WTC11 (cell line): ENCODE measurements at regions not wholly inside any gene's neighbourhood (a gene's known extent, or its start where the extent isn't known, plus 50 kb on each side); places are given as distances from the start of the nearest gene placed in this dataset.

Experiments
- ATAC-seq: fragments of 200-7000 bp; cut with Tn5 transposase; 2 replicates; pipeline ENCODE4 v1.10.0; 2021; ENCODE audit warnings: mild to moderate bottlenecking, moderate library complexity
- CTCF ChIA-PET: fragments of 300-600 bp; sonication (Branson Sonifier 250); formaldehyde crosslinking; loops from one replicate; lab custom pipeline; 2021; ENCODE audit warnings: antibody characterized with exemption; lab: Charles Lee
- POLR2A ChIA-PET: fragments of 350-600 bp; sonication (Branson Sonifier 250); formaldehyde crosslinking; loops from one replicate; lab custom pipeline; 2021; ENCODE audit warnings: antibody characterized with exemption; lab: Charles Lee
- DNase-seq: peaks from one replicate; pipeline ENCODE4 v3.0.0; 2021; ENCODE audit warnings: low spot score
- H3K27ac Mint-ChIP-seq: 2 replicates; pipeline ENCODE4 v1.8.0; 2021; ENCODE audit warnings: mixed read lengths
- H3K27me3 Mint-ChIP-seq: 2 replicates; pipeline ENCODE4 v1.8.0; 2021; ENCODE audit warnings: low read depth, mild to moderate bottlenecking, moderate library complexity, mixed read lengths
- H3K36me3 Mint-ChIP-seq: 2 replicates; pipeline ENCODE4 v1.8.0; 2021; ENCODE audit warnings: mixed read lengths
- H3K4me1 Mint-ChIP-seq: 2 replicates; pipeline ENCODE4 v1.8.0; 2022; ENCODE audit warnings: mixed read lengths
- H3K4me3 Mint-ChIP-seq: 2 replicates; pipeline ENCODE4 v1.8.0; 2021; ENCODE audit warnings: mild to moderate bottlenecking, moderate library complexity, mixed read lengths
- H3K9me3 Mint-ChIP-seq: 2 replicates; pipeline ENCODE4 v1.8.0; 2021; ENCODE audit warnings: mixed read lengths
- E2F5 ChIP-seq: sonication (generic); formaldehyde crosslinking; IDR thresholded peaks from 2 replicates; pipeline ENCODE4 v1.8.1; 2022; ENCODE audit warnings: mild to moderate bottlenecking, moderate library complexity, missing genetic modification reagents
- ERG ChIP-seq: fragments of 250-450 bp; sonication (Bioruptor Pico); IDR thresholded peaks from 2 replicates; pipeline ENCODE4 v1.8.0; 2021; ENCODE audit warnings: mild to moderate bottlenecking
- FOXJ3 ChIP-seq: sonication (generic); formaldehyde crosslinking; IDR thresholded peaks from 2 replicates; pipeline ENCODE4 v1.9.0; 2021; ENCODE audit warnings: missing genetic modification reagents, mild to moderate bottlenecking, borderline replicate concordance
- GTF2I ChIP-seq: fragments of 250-450 bp; sonication (Bioruptor Pico); conservative IDR thresholded peaks from 2 replicates; pipeline ENCODE4 v1.4.0; 2021; ENCODE audit warnings: mild to moderate bottlenecking
- JUN ChIP-seq: sonication (generic); formaldehyde crosslinking; IDR thresholded peaks from 2 replicates; pipeline ENCODE4 v1.8.0; 2023; ENCODE audit warnings: mild to moderate bottlenecking, missing genetic modification reagents
- KAT7 ChIP-seq: sonication (generic); formaldehyde crosslinking; IDR thresholded peaks from 2 replicates; pipeline ENCODE4 v1.8.1; 2023; ENCODE audit warnings: missing genetic modification reagents, mild to moderate bottlenecking, borderline replicate concordance
- NFATC4 ChIP-seq: fragments of 250-450 bp; sonication (Bioruptor Pico); IDR thresholded peaks from 2 replicates; pipeline ENCODE4 v1.9.0; 2021; ENCODE audit warnings: mild to moderate bottlenecking
- NR1H2 ChIP-seq: sonication (generic); formaldehyde crosslinking; IDR thresholded peaks from 2 replicates; pipeline ENCODE4 v1.9.0; 2021; ENCODE audit warnings: mild to moderate bottlenecking, moderate library complexity, missing genetic modification reagents
- OVOL2 ChIP-seq: fragments of 250-450 bp; sonication (Bioruptor Pico); IDR thresholded peaks from 2 replicates; pipeline ENCODE4 v1.9.0; 2021; ENCODE audit warnings: mild to moderate bottlenecking, borderline replicate concordance
- PRDM15 ChIP-seq: sonication (generic); formaldehyde crosslinking; IDR thresholded peaks from 2 replicates; pipeline ENCODE4 v1.8.0; 2022; ENCODE audit warnings: missing genetic modification reagents
- PRRX2 ChIP-seq: fragments of 250-450 bp; sonication (Bioruptor Pico); IDR thresholded peaks from 2 replicates; pipeline ENCODE4 v1.8.0; 2021; ENCODE audit warnings: mild to moderate bottlenecking
- SOX15 ChIP-seq: fragments of 250-450 bp; sonication (Bioruptor Pico); IDR thresholded peaks from 2 replicates; pipeline ENCODE4 v1.9.0; 2021; ENCODE audit warnings: mild to moderate bottlenecking
- SP1 ChIP-seq: sonication (generic); formaldehyde crosslinking; conservative IDR thresholded peaks from 2 replicates; pipeline ENCODE4 v1.8.1; 2022; ENCODE audit warnings: missing genetic modification reagents
- STAT6 ChIP-seq: sonication (generic); formaldehyde crosslinking; conservative IDR thresholded peaks from 2 replicates; pipeline ENCODE4 v1.8.1; 2023; ENCODE audit warnings: mild to moderate bottlenecking, low read depth, missing genetic modification reagents, moderate library complexity
- USF2 ChIP-seq: sonication (generic); formaldehyde crosslinking; IDR thresholded peaks from 2 replicates; pipeline ENCODE4 v1.8.1; 2023; ENCODE audit warnings: mild to moderate bottlenecking, missing genetic modification reagents, moderate library complexity
- ZBTB43 ChIP-seq: sonication (generic); formaldehyde crosslinking; IDR thresholded peaks from 2 replicates; pipeline ENCODE4 v1.8.1; 2023; ENCODE audit warnings: mild to moderate bottlenecking, missing genetic modification reagents
- ZNF512 ChIP-seq: sonication (generic); formaldehyde crosslinking; IDR thresholded peaks from 2 replicates; pipeline ENCODE4 v1.8.1; 2022; ENCODE audit warnings: missing genetic modification reagents, borderline replicate concordance
- ZNF532 ChIP-seq: fragments of 250-450 bp; sonication (Bioruptor Pico); IDR thresholded peaks from 2 replicates; pipeline ENCODE4 v1.9.0; 2021; ENCODE audit warnings: mild to moderate bottlenecking, borderline replicate concordance
- ZNF671 ChIP-seq: fragments of 250-450 bp; sonication (Bioruptor Pico); IDR thresholded peaks from 2 replicates; pipeline ENCODE4 v1.8.0; 2021; ENCODE audit warnings: mild to moderate bottlenecking

- H3K27ac Mint-ChIP-seq: no peak overlapping the region
- POLR2A ChIA-PET: no interaction called here
- H3K36me3 Mint-ChIP-seq: peaks cover 80% of the 10 kb centered on the region
- H3K4me3 Mint-ChIP-seq: no peak overlapping the region
- H3K27me3 Mint-ChIP-seq: peaks cover 7% of the 10 kb centered on the region; the same call in 1 of the 2 replicates
- H3K9me3 Mint-ChIP-seq: peaks cover 83% of the 10 kb centered on the region
- DNase-seq (no peak), ATAC-seq (no peak)
- TF ChIP-seq USF2 (no peak), ZNF532 (CRISPR knock-in tag) (no peak), KAT7 (CRISPR knock-in tag) (no peak), PRRX2 (no peak), GTF2I (no peak), STAT6 (CRISPR knock-in tag) (no peak), JUN (CRISPR knock-in tag) (no peak), ZNF512 (CRISPR knock-in tag) (no peak), ERG (CRISPR knock-in tag) (no peak), OVOL2 (no peak), NFATC4 (no peak), SP1 (no peak), FOXJ3 (CRISPR knock-in tag) (no peak), ZBTB43 (CRISPR knock-in tag) (no peak)
- H3K4me1 Mint-ChIP-seq: no peaks in the 10 kb centered on the region
- CTCF ChIA-PET: no interaction called here
Observed at GRCh38 chr16:6407596-6407995, 925.0 kb upstream of the RBFOX1 start.

- Mint-ChIP-seq H3K4me1 (no peaks in the 10 kb centered on the region), H3K9me3 (peaks cover 85% of the 10 kb centered on the region), H3K4me3 (no peak overlapping the region), H3K27me3 (peaks cover 4% of the 10 kb centered on the region; the same call in 1 of the 2 replicates), H3K36me3 (peaks cover 88% of the 10 kb centered on the region), H3K27ac (no peak overlapping the region)
- no peak for ATAC-seq
- ChIA-PET POLR2A (no interaction called here), CTCF (no interaction called here)
- DNase-seq: no peak
- TF ChIP-seq E2F5 (CRISPR knock-in tag): no peak
- TF ChIP-seq SOX15 (CRISPR knock-in tag): no peak
- TF ChIP-seq ZNF671 (CRISPR knock-in tag): no peak
- no peak for TF ChIP-seq JUN (CRISPR knock-in tag)
- no peak for TF ChIP-seq PRDM15 (CRISPR knock-in tag)
- no peak for TF ChIP-seq NR1H2 (CRISPR knock-in tag)
Observed at GRCh38 chr16:6406028-6406427, 926.6 kb upstream of the RBFOX1 start.
